Activated naive CD8-positive, alpha-beta T cell (primary cell): ENCODE measurements at regions not wholly inside any gene's neighbourhood (a gene's known extent, or its start where the extent isn't known, plus 50 kb on each side); places are given as distances from the start of the nearest gene placed in this dataset.
"Not testable (repeated sequence)": the region's sequence is repeated elsewhere in the genome, so short reads cannot be mapped to it uniquely, and the experiment has no call there.

Experiments
- H3K27ac Mint-ChIP-seq: one replicate; pipeline ENCODE4 v1.8.0; 2021; ENCODE audit warnings: mixed read lengths
- H3K27me3 Mint-ChIP-seq: one replicate; pipeline ENCODE4 v1.8.0; 2021; ENCODE audit warnings: mixed read lengths
- H3K36me3 Mint-ChIP-seq: one replicate; pipeline ENCODE4 v1.8.0; 2021; ENCODE audit warnings: mixed read lengths
- H3K4me1 Mint-ChIP-seq: one replicate; pipeline ENCODE4 v1.8.0; 2021; ENCODE audit warnings: low read depth, mixed read lengths
- H3K4me3 Mint-ChIP-seq: one replicate; pipeline ENCODE4 v1.8.0; 2021; ENCODE audit warnings: mild to moderate bottlenecking, mixed read lengths
- H3K9me3 Mint-ChIP-seq: one replicate; pipeline ENCODE4 v1.8.0; 2021; ENCODE audit warnings: low read depth, mixed read lengths

GRCh38 chr12:87660291-87660690 is 368.9 kb downstream of the C12orf50 start:
- H3K27ac Mint-ChIP-seq = no peak overlapping the region
- peaks cover 9% of the 10 kb centered on the region for H3K4me1 Mint-ChIP-seq
- no peaks in the 10 kb centered on the region for H3K27me3 Mint-ChIP-seq
- H3K4me3 Mint-ChIP-seq = no peak overlapping the region
- no peaks in the 10 kb centered on the region for H3K36me3 Mint-ChIP-seq
- H3K9me3 Mint-ChIP-seq = no peaks in the 10 kb centered on the region

GRCh38 chr12:87656311-87656710 is 372.9 kb downstream of the C12orf50 start:
- no peaks in the 10 kb centered on the region for H3K27me3 Mint-ChIP-seq
- no peaks in the 10 kb centered on the region for H3K9me3 Mint-ChIP-seq
- H3K27ac Mint-ChIP-seq = no peak overlapping the region
- no peak overlapping the region for H3K4me3 Mint-ChIP-seq
- peaks cover 1% of the 10 kb centered on the region for H3K4me1 Mint-ChIP-seq
- no peaks in the 10 kb centered on the region for H3K36me3 Mint-ChIP-seq

GRCh38 chr12:87651670-87652425 is 377.4 kb downstream of the C12orf50 start:
- H3K27ac Mint-ChIP-seq = no peak overlapping the region

GRCh38 chr12:87642245-87642644 is 387.0 kb downstream of the C12orf50 start:
- H3K4me1 Mint-ChIP-seq = no peaks in the 10 kb centered on the region
- no peaks in the 10 kb centered on the region for H3K27me3 Mint-ChIP-seq
- H3K4me3 Mint-ChIP-seq = no peak overlapping the region
- H3K27ac Mint-ChIP-seq = no peak overlapping the region
- H3K9me3 Mint-ChIP-seq = peaks cover 6% of the 10 kb centered on the region
- no peaks in the 10 kb centered on the region for H3K36me3 Mint-ChIP-seq

More at GRCh38 chr12:87651670-87652425, 377.4 kb downstream of the C12orf50 start:
- Mint-ChIP-seq H3K9me3 (no peaks in the 10 kb centered on the region), H3K36me3 (no peaks in the 10 kb centered on the region), H3K4me3 (no peak overlapping the region), H3K4me1 (no peaks in the 10 kb centered on the region), H3K27me3 (no peaks in the 10 kb centered on the region)

GRCh38 chr12:87618199-87618598 is 411.0 kb downstream of the C12orf50 start:
- Mint-ChIP-seq H3K27me3 (no peaks in the 10 kb centered on the region), H3K9me3 (no peaks in the 10 kb centered on the region), H3K27ac (no peak overlapping the region), H3K4me1 (no peaks in the 10 kb centered on the region), H3K36me3 (no peaks in the 10 kb centered on the region), H3K4me3 (no peak overlapping the region)

- H3K36me3 Mint-ChIP-seq = no peaks in the 10 kb centered on the region
- H3K27ac Mint-ChIP-seq = no peak overlapping the region
- no peaks in the 10 kb centered on the region for H3K9me3 Mint-ChIP-seq
- no peaks in the 10 kb centered on the region for H3K27me3 Mint-ChIP-seq
- no peaks in the 10 kb centered on the region for H3K4me1 Mint-ChIP-seq
- no peak overlapping the region for H3K4me3 Mint-ChIP-seq
Measured at GRCh38 chr12:87612996-87613395, 416.2 kb downstream of the C12orf50 start.

- no peak overlapping the region for H3K27ac Mint-ChIP-seq
- H3K9me3 Mint-ChIP-seq = no peaks in the 10 kb centered on the region
- H3K27me3 Mint-ChIP-seq = no peaks in the 10 kb centered on the region
- no peak overlapping the region for H3K4me3 Mint-ChIP-seq
- no peaks in the 10 kb centered on the region for H3K36me3 Mint-ChIP-seq
- no peaks in the 10 kb centered on the region for H3K4me1 Mint-ChIP-seq
Measured at GRCh38 chr12:87608321-87608720, 420.9 kb downstream of the C12orf50 start.

GRCh38 chr12:87603727-87604126 is 425.5 kb downstream of the C12orf50 start:
- no peaks in the 10 kb centered on the region for H3K9me3 Mint-ChIP-seq
- H3K4me3 Mint-ChIP-seq = no peak overlapping the region
- no peaks in the 10 kb centered on the region for H3K27me3 Mint-ChIP-seq
- H3K36me3 Mint-ChIP-seq = no peaks in the 10 kb centered on the region
- H3K27ac Mint-ChIP-seq = no peak overlapping the region
- no peaks in the 10 kb centered on the region for H3K4me1 Mint-ChIP-seq

- peaks cover 5% of the 10 kb centered on the region for H3K9me3 Mint-ChIP-seq
- H3K36me3 Mint-ChIP-seq = no peaks in the 10 kb centered on the region
- H3K27me3 Mint-ChIP-seq = no peaks in the 10 kb centered on the region
- H3K27ac Mint-ChIP-seq = no peak overlapping the region
- no peaks in the 10 kb centered on the region for H3K4me1 Mint-ChIP-seq
- H3K4me3 Mint-ChIP-seq = no peak overlapping the region
Measured at GRCh38 chr12:87599459-87599858, 429.7 kb downstream of the C12orf50 start.

GRCh38 chr12:87597114-87597513 is 432.1 kb downstream of the C12orf50 start:
- Mint-ChIP-seq H3K9me3 (peaks cover 5% of the 10 kb centered on the region), H3K27ac (no peak overlapping the region), H3K36me3 (no peaks in the 10 kb centered on the region), H3K4me3 (no peak overlapping the region), H3K4me1 (no peaks in the 10 kb centered on the region), H3K27me3 (no peaks in the 10 kb centered on the region)

GRCh38 chr12:87596636-87597035 is 432.6 kb downstream of the C12orf50 start:
- Mint-ChIP-seq H3K4me3 (no peak overlapping the region), H3K27me3 (no peaks in the 10 kb centered on the region), H3K4me1 (no peaks in the 10 kb centered on the region), H3K9me3 (peaks cover 5% of the 10 kb centered on the region), H3K27ac (no peak overlapping the region), H3K36me3 (no peaks in the 10 kb centered on the region)

GRCh38 chr12:87596134-87596533 is 433.1 kb downstream of the C12orf50 start:
- no peaks in the 10 kb centered on the region for H3K4me1 Mint-ChIP-seq
- H3K27me3 Mint-ChIP-seq = no peaks in the 10 kb centered on the region
- H3K36me3 Mint-ChIP-seq = no peaks in the 10 kb centered on the region
- no peak overlapping the region for H3K4me3 Mint-ChIP-seq
- H3K27ac Mint-ChIP-seq = no peak overlapping the region
- peaks cover 5% of the 10 kb centered on the region for H3K9me3 Mint-ChIP-seq

GRCh38 chr12:87585882-87586557 is 443.2 kb downstream of the C12orf50 start:
- Mint-ChIP-seq H3K9me3 (peaks cover 12% of the 10 kb centered on the region), H3K4me1 (no peaks in the 10 kb centered on the region), H3K27me3 (no peaks in the 10 kb centered on the region), H3K4me3 (no peak overlapping the region), H3K27ac (no peak overlapping the region), H3K36me3 (no peaks in the 10 kb centered on the region)

- H3K27me3 Mint-ChIP-seq, H3K27ac Mint-ChIP-seq, H3K4me3 Mint-ChIP-seq: not testable (repeated sequence)
Measured at GRCh38 chr12:87579091-87579490, 450.1 kb downstream of the C12orf50 start.

GRCh38 chr12:87575906-87576305 is 453.3 kb downstream of the C12orf50 start:
- Mint-ChIP-seq H3K36me3 (no peaks in the 10 kb centered on the region), H3K9me3 (peaks cover 4% of the 10 kb centered on the region), H3K4me3 (no peak overlapping the region), H3K4me1 (no peaks in the 10 kb centered on the region), H3K27ac (no peak overlapping the region), H3K27me3 (no peaks in the 10 kb centered on the region)

More at GRCh38 chr12:87579091-87579490, 450.1 kb downstream of the C12orf50 start:
- not testable (repeated sequence) for H3K4me1 Mint-ChIP-seq, H3K36me3 Mint-ChIP-seq, H3K9me3 Mint-ChIP-seq

GRCh38 chr12:87566918-87567317 is 462.3 kb downstream of the C12orf50 start:
- H3K36me3 Mint-ChIP-seq, H3K9me3 Mint-ChIP-seq, H3K27ac Mint-ChIP-seq, H3K4me3 Mint-ChIP-seq, H3K27me3 Mint-ChIP-seq, H3K4me1 Mint-ChIP-seq: not testable (repeated sequence)
